BLaER1 (cell line): ENCODE measurements at regions not wholly inside any gene's neighbourhood (a gene's known extent, or its start where the extent isn't known, plus 50 kb on each side); places are given as distances from the start of the nearest gene placed in this dataset.

Experiments used
- H3K27ac ChIP-seq: shearing (Covaris generic); formaldehyde crosslinking; 2 replicates; pipeline ENCODE4 v1.8.1; 2022
- H3K27me3 ChIP-seq: shearing (Covaris generic); formaldehyde crosslinking; 2 replicates; pipeline ENCODE4 v1.8.1; 2022
- H3K36me3 ChIP-seq: shearing (Covaris generic); formaldehyde crosslinking; 2 replicates; pipeline ENCODE4 v1.8.1; 2022
- H3K4me1 ChIP-seq: shearing (Covaris generic); formaldehyde crosslinking; 2 replicates; pipeline ENCODE4 v1.8.1; 2022
- H3K4me2 ChIP-seq: shearing (Covaris generic); formaldehyde crosslinking; 2 replicates; pipeline ENCODE4 v1.8.1; 2022
- H3K4me3 ChIP-seq: shearing (Covaris generic); formaldehyde crosslinking; 2 replicates; pipeline ENCODE4 v1.8.1; 2022
- H3K9ac ChIP-seq: shearing (Covaris generic); formaldehyde crosslinking; 2 replicates; pipeline ENCODE4 v1.8.1; 2022
- H3K9me3 ChIP-seq: shearing (Covaris generic); formaldehyde crosslinking; 2 replicates; pipeline ENCODE4 v1.8.1; 2022
- H4K20me1 ChIP-seq: shearing (Covaris generic); formaldehyde crosslinking; 2 replicates; pipeline ENCODE4 v1.8.1; 2022
- Cebpa-rat ChIP-seq: shearing (Covaris generic); IDR thresholded peaks from 2 replicates; pipeline ENCODE4 v1.8.1; 2022

DNA sequence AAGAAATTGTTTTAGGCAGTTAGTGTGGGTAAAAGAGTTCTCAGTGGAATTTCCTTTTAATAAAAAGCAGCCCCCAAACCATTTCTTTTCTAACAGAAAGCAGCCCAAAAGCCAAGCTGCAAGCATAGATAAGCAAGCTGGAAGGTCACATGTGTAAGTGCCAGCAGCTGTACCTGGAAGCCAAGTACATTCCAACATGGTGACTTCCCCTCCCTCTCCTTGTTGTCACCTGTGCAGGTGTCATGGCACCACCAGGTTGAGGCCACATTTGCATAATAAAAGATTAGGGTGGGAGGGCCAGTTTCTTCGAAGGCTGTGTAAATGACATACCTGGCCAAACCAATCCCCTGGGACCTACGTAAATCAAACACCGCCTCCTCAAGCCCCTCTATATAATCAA lies 240.3 kb upstream of the RAB4A start:
- Histone ChIP-seq H3K36me3 (no peaks in the 10 kb centered on the region), H3K27ac (no peak overlapping the region), H3K9ac (no peak overlapping the region), H3K4me2 (no peak overlapping the region), H3K4me1 (peaks cover 20% of the 10 kb centered on the region), H3K27me3 (peaks cover 83% of the 10 kb centered on the region), H3K9me3 (no peaks in the 10 kb centered on the region), H4K20me1 (peaks cover 50% of the 10 kb centered on the region), H3K4me3 (no peak overlapping the region)
- no peak for TF ChIP-seq Cebpa-rat

DNA sequence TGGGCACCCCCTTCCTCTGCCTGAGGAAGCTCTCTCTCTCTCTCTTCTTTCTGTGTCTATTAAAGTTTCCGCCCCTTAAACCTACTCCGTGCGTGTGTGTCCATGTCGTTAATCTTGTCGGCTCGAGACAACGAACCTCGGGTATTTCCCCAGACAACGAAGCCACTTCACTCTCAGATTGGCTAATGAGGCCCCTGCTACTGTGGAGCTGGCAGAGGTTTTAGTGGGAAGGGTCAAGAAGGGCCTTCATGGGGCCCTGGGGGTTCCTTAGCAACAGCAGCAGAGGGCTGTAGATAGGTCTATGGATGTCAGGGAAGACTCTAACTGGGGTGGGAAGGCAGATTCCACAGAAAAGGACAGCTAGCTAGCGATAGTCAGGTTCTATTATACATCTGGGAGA lies 239.8 kb upstream of the RAB4A start:
- H3K4me1 ChIP-seq = peaks cover 24% of the 10 kb centered on the region

DNA sequence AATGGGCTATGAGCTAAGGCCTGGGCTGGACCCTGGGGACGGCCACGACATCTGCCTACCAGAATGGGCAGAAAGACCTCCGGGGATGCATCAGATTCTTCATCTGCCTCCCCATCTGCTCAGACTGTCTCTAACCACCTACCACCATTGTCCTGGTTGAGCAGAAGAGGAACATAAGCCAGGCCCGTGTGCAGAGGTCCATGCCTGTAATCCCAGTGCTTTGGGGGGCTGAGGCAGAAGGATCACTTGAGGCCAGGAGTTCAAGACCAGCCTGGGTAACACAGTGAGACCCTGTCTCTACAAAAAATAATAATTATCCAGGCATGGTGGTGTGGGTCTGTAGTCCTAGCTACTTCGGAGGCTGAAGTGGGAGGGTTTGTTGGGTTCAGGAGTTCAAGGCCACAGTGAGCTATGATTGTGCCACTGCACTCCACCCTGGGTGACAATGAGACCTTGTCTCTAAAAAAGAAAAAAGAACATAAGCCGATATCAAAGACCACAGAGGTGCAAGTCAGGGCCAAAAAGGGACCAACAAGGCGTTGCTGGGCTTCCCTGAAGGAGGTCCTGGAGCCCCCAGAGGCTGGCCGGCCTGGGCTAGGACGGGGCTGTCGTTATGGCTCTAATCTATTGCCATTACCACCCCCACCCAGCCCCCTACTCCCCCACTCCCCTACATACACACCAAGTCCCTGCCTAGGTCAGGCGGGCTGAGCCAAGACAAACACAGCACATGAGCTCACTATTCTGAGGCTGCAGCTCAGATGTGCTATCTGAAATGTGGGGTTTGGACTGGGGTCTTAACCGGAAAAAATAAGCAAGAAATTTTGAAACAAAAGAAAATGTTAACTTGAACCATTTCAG lies 239.2 kb upstream of the RAB4A start:
- Histone ChIP-seq H3K4me3 (no peak overlapping the region), H3K4me1 (peaks cover 31% of the 10 kb centered on the region), H3K36me3 (no peaks in the 10 kb centered on the region), H3K9me3 (no peaks in the 10 kb centered on the region), H3K27ac (no peak overlapping the region), H3K27me3 (peaks cover 91% of the 10 kb centered on the region), H4K20me1 (peaks cover 61% of the 10 kb centered on the region), H3K9ac (no peak overlapping the region), H3K4me2 (no peak overlapping the region)
- TF ChIP-seq Cebpa-rat = no peak

More for the DNA sequence above, 239.8 kb upstream of the RAB4A start:
- Histone ChIP-seq H3K9ac (no peak overlapping the region), H3K36me3 (no peaks in the 10 kb centered on the region), H3K4me2 (no peak overlapping the region), H3K4me3 (no peak overlapping the region), H3K27me3 (peaks cover 85% of the 10 kb centered on the region), H3K27ac (no peak overlapping the region), H4K20me1 (peaks cover 55% of the 10 kb centered on the region), H3K9me3 (no peaks in the 10 kb centered on the region)
- no peak for TF ChIP-seq Cebpa-rat

DNA sequence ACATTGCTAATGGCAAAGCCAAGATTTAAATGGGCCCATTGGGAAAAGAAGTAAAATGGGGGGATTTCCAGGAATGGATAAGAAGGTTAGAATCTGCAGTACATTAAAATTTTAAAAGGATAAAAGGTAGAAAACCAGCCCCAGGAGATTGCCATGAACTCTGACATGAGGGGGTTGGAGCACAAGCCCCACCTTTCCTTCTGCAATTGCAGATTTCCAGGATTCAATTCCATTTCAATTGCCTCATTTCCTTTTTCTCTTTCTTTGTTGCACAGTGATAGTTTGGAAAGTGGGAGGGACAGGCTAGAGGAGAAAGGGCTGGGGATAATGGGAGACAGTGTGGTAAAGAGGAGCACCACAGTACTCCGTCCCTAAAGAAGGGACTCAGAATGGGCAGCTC lies 238.5 kb upstream of the RAB4A start:
- no peak overlapping the region for H3K9ac ChIP-seq
- no peak for TF ChIP-seq Cebpa-rat
- H3K9me3 ChIP-seq = no peaks in the 10 kb centered on the region
- peaks cover 28% of the 10 kb centered on the region for H3K4me1 ChIP-seq
- peaks cover 91% of the 10 kb centered on the region for H3K27me3 ChIP-seq
- H3K4me2 ChIP-seq = no peak overlapping the region
- peaks cover 63% of the 10 kb centered on the region for H4K20me1 ChIP-seq
- H3K27ac ChIP-seq = no peak overlapping the region
- no peak overlapping the region for H3K4me3 ChIP-seq
- H3K36me3 ChIP-seq = no peaks in the 10 kb centered on the region

DNA sequence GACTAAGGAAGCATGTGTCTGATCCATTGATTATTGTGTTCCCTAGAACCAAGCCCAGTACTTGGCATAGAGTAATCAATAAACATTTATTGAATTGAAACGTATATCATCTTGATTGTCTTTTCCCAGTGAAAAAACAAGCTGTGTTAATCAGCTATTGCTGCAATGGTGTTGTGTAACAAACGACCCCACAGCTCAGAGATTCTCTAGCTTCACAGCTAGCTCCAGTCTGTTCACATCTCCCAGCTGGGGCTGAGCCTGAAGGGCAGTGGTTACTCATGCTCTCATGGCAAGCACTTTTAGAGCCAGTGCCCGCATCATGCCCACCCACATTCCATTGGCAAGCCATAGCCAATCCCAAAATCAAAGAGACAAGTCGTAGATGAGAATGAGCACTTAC lies 237.4 kb upstream of the RAB4A start:
- Histone ChIP-seq H3K4me1 (peaks cover 23% of the 10 kb centered on the region), H3K27me3 (peaks cover 93% of the 10 kb centered on the region)
- no peak for TF ChIP-seq Cebpa-rat

DNA sequence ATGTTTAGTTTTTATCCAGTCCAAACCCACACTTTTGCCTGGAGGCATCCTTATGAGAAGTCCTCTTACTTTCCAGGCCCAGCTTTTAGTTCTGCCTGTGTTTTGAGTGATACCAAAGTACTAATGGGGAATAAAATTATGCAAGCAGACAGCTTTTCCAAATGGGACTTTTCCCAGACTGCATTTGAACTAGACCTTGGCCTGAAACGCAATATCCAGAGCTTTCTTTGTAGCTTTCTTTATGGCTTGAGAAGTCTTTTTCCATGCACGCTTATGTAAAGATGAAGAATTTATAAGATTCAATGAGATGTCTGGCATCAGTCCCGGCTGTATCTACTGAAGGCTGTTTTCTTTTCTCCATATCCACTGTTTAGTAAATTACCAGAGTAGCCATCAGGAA lies 236.6 kb upstream of the RAB4A start:
- peaks cover 23% of the 10 kb centered on the region for H3K4me1 ChIP-seq

More for the DNA sequence above, 237.4 kb upstream of the RAB4A start:
- H3K4me3 ChIP-seq = no peak overlapping the region
- peaks cover 62% of the 10 kb centered on the region for H4K20me1 ChIP-seq
- H3K36me3 ChIP-seq = no peaks in the 10 kb centered on the region
- no peak overlapping the region for H3K27ac ChIP-seq
- no peak overlapping the region for H3K9ac ChIP-seq
- H3K4me2 ChIP-seq = no peak overlapping the region
- H3K9me3 ChIP-seq = no peaks in the 10 kb centered on the region; the same call in 1 of the 2 replicates

DNA sequence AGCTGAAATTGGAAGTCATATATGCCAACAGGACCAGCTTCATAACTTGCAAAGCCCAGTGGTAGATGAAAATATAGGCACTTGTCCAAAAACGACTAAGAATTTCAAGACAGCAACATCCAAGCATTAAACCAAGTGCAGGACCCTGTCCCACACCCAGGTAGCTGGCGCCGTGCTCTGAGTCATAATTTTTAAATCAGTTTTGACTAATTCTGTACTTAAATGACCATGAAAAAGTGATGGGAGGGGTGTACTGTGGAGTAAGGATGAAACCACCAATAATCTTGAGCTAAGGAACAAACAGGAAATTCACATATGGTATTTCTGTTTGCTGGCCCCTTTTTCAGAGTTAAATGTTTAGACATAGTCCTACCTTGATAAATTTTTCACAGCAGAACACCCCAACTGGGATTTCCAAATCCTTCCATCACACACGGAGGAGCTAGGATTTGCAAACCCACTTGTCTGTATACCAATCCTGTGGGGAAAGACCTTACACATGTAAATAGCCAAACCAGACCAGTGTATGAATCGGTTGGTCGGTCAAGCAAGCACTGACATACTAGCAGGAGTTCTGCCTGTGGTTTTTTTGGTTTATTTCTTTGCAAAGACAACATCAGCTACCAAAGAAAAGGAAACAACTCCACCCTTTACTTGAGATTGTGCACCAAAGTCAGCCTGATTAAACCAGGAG lies 235.7 kb upstream of the RAB4A start:
- peaks cover 86% of the 10 kb centered on the region for H3K27me3 ChIP-seq
- no peaks in the 10 kb centered on the region; the same call in 1 of the 2 replicates for H3K9me3 ChIP-seq
- H3K36me3 ChIP-seq = no peaks in the 10 kb centered on the region
- H3K4me2 ChIP-seq = peak overlapping the region; percentile 78
- H3K27ac ChIP-seq = no peak overlapping the region
- H3K4me3 ChIP-seq = no peak overlapping the region
- no peak for TF ChIP-seq Cebpa-rat
- H3K9ac ChIP-seq = no peak overlapping the region
- H3K4me1 ChIP-seq = peaks cover 23% of the 10 kb centered on the region
- peaks cover 52% of the 10 kb centered on the region for H4K20me1 ChIP-seq

More for the DNA sequence above, 236.6 kb upstream of the RAB4A start:
- Histone ChIP-seq H3K9me3 (no peaks in the 10 kb centered on the region; the same call in 1 of the 2 replicates), H4K20me1 (peaks cover 54% of the 10 kb centered on the region), H3K4me2 (no peak overlapping the region), H3K9ac (no peak overlapping the region), H3K27me3 (peaks cover 94% of the 10 kb centered on the region), H3K36me3 (no peaks in the 10 kb centered on the region), H3K4me3 (no peak overlapping the region), H3K27ac (no peak overlapping the region)
- TF ChIP-seq Cebpa-rat = no peak

DNA sequence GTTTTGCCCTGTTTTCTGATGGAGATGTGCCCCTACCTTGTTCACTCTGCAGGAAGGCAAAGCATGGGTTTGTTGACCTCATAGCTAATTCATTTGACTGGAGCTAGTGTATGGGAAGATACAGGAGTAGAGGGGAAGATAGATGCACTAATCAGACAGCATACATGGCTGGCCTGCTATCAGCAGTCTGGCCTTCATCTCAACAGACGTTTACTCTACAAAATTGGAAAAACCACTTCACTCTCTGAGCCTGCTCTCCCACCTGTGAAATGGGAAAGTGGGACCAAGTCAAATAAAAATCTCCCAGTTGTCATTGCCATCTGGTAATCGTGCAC lies 235.2 kb upstream of the RAB4A start:
- Histone ChIP-seq H3K4me1 (peaks cover 23% of the 10 kb centered on the region), H3K27me3 (peaks cover 81% of the 10 kb centered on the region), H3K4me2 (peak overlapping the region; percentile 78), H3K4me3 (no peak overlapping the region), H3K9me3 (no peaks in the 10 kb centered on the region; the same call in 1 of the 2 replicates), H3K36me3 (no peaks in the 10 kb centered on the region), H3K9ac (no peak overlapping the region), H3K27ac (no peak overlapping the region), H4K20me1 (peaks cover 52% of the 10 kb centered on the region)
- no peak for TF ChIP-seq Cebpa-rat

DNA sequence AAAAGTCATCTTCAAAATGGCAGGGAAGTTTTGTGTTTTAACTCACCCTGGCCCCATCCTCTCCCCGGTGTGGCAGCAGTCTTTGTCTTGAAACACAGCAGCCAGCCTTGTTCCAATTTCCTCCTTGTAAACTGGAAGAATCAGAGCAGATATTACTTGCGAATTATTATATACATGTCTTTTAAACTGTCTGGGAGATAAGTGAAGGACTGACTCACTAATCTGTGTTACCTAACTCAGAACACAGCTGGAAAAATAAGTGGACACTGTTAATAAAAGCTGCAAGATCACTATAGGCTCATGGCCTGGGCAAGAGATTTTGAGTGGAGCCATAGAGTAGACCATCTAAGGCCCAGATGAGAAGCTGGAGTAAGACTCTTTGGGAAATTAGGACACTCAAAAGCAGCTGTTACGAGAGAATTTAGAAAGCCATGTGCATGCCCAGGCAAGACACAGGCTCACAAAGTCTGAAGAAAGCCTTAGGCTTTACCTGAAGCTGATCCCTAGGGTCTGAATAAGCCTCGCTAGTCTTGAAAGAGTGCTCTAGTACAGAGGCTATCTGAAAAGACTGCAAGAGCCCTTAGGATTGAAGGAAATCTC lies 233.0 kb upstream of the RAB4A start:
- Histone ChIP-seq H3K27me3 (peaks cover 67% of the 10 kb centered on the region), H3K4me1 (peaks cover 23% of the 10 kb centered on the region), H3K9ac (no peak overlapping the region), H3K36me3 (no peaks in the 10 kb centered on the region), H3K4me3 (no peak overlapping the region), H3K4me2 (no peak overlapping the region), H3K27ac (no peak overlapping the region), H3K9me3 (no peaks in the 10 kb centered on the region; the same call in 1 of the 2 replicates), H4K20me1 (peaks cover 38% of the 10 kb centered on the region)
- TF ChIP-seq Cebpa-rat = no peak
